Fibroblast of lung (primary cell): ENCODE measurements at regions not wholly inside any gene's neighbourhood (a gene's known extent, or its start where the extent isn't known, plus 50 kb on each side); places are given as distances from the start of the nearest gene placed in this dataset.

Source experiments
- CTCF ChIP-seq, 2 donors: IDR thresholded peaks in 1 of 2; conservative IDR thresholded peaks in 1 of 2; 1 replicate in 1 of 2; 2 replicates in 1 of 2; pipeline ENCODE4 v1.5.1; 2011 to 2012; ENCODE audit warnings: low read length in 2 of 2, control low read depth in 1 of 2, inconsistent platforms in 1 of 2, low read depth in 1 of 2, mild to moderate bottlenecking in 1 of 2
- EZH2 ChIP-seq: IDR thresholded peaks from 2 replicates; pipeline ENCODE4 v1.5.1; 2012; ENCODE audit warnings: low read length, control low read depth, mild to moderate bottlenecking; ENCODE audit errors: missing control alignments

- no peak for TF ChIP-seq CTCF (conservative IDR thresholded peaks at IDR 0.05 in 1 of 2, IDR thresholded peaks at IDR 0.05 in 1 of 2; ENCODE audit: low read depth in 1 of 2, low read length in 2 of 2)
- no peak for TF ChIP-seq EZH2
These were observed 245.8 kb downstream of the PLA2G4A start for GRCh38 chr1:187074445-187075048.
